HG03066 (cell line): ENCODE measurements at regions not wholly inside any gene's neighbourhood (a gene's known extent, or its start where the extent isn't known, plus 50 kb on each side); places are given as distances from the start of the nearest gene placed in this dataset.

Source experiments
- ATAC-seq: cut with Tn5 transposase; IDR thresholded peaks from one replicate; pipeline ENCODE4 v1.9.1; 2021; ENCODE audit warnings: low read depth; ENCODE audit not compliant: unreplicated experiment

DNA sequence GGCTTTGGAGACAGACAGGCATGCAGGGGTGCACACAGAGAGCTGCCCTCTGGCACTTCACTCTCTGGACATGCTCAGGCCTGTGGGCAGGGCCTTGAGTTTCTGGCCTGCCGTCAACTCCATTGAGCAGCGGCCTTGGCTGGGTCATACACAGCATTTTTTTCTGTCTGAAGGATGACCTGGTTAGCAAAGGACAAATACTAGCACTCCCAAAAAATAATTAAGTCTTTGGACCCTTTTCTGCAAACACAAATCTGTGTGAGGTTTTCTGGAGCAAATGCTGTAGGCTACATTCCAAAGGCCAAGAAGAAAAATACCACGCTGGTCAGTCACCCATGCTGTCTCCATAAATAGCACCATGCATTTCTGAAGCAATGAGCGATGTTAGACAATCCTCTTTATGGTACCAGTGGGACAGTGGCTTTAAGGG, 124.7 kb upstream of the CTAGE1 start:
- ATAC-seq = no peak

DNA sequence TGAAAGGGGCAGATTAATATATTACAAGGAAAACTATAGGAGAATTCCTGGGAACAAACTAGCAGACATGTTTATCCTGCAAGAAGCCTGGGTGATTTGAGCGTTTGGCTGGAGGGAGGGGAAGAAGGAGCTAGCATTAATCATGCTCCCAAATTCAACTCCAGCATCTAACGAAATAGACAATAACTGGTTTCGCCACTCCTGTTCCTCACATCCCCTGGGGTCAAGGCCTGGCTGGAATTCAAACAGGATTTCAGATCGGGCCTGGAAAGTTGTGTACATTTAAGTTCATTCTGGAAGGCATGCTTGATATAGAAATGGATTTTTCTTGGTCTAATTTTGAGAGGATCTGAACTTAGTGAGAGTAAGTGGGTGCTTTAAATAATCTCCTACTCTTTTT, 126.1 kb upstream of the CTAGE1 start:
- no peak for ATAC-seq

DNA sequence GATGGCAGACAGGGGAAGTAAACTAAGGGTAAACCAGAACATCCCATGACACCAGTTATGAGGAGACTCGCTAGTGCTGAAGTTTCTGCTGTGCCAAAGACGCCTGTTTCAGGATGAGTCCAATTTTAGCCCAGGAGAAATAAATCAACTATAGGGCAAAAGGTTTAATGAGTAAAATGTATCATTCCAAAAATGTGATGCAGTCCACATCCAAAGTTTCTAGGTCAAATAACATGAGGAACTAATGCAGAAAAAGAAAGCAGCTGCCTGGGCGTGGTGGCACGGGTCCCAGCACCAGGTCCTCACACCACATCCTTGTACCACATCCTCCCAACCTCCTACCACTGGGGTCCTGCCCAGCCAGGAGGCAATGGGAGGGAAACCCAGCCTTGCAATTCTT, 126.9 kb upstream of the CTAGE1 start:
- ATAC-seq = no peak

DNA sequence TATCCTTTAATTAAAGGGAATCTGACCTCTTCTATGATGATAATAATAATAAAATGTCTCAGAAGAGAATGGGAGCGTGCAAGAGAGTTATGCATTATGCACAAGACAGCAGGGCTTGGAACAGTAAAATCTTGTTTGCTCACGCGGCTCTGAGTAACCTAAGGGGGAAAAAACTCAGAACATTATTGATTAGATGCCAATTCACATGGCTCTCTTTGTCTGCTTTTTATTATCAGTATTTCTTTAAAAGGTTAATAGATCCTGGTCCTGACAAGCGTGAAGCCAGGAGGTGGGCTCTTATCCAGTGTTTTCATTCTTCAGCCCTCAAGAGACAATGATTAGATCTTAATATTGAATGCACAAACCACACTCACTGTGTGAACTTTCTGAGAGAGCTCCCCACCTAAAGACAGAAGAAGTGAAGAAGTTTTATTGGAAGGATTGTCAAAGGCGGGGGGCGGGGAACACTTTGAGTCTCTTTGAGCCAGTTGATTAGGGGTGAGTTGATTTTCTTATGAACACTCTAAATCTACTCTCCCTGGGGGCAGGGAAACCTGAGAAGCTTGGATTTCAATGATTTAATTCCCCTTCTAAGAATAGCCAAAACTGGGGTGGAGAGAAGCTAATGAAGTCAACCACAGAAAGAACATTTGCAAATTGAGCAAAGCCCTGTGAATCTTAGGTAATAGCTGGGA, 127.5 kb upstream of the CTAGE1 start:
- no peak for ATAC-seq

DNA sequence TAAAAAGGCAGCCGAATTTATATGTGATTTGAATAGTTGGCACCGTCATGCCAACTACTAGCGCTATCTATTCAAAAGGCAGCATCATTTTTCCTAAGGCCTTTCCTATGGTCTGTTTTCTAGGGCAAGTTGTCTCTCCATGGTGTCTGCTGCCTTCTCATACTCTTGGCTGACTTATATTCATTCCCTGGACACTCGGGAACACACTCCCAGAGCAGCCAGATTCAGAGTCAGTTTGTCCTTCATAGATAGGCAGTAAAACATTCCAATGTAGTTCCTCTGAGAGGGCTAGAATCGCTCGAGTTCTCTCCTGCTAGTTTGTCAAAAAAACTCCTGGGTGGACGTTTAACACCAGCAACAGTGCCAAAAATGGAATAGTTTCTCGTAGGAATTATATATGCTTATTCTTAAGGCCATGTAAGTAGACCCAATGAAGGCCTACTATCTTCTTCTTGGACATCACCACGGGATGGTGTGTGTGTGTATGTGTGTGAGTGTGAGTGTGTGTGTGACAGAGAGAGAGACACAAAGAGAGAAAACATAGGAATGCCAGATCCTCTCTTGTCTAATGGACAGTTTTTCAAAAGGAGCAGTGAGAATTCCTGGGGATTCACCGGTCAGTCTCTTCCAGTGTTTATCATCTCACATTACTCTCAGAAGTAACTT, 129.3 kb upstream of the CTAGE1 start:
- ATAC-seq = no peak

DNA sequence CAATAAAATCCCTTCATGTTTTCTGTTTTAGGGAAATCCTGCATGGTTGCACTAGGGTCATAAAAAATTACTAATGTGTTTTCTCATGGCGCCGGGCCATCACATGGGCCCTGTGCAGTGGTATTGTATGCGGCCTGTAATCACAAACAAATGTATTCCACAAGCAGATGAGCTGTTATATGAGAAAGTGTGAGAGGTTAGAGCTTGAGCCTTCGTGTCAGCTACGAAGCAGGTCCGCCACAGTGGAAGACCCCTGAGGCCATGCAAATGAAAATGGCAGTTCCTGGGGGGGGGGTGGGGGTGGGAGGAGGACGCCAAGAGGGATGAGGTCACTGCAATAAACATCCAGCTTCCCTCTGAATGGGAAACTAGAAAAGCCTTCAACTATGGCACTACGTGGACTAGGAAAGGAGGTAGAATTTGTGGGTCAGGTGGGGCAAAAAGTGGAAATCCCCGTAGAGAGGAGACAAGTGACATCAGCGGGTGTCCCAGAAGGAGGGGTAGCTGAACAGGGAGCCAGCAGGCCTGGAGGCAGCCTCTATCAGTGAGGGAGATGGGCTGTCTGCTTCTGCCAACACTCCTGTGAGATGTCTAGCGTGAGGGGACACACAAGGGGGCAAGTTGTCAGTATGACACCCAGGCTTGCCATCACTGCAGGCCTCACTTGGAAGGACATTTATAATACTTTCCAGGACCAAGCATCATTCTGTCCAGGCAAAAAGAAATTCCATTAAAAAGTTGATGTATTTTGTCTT, 130.3 kb upstream of the CTAGE1 start:
- no peak for ATAC-seq

DNA sequence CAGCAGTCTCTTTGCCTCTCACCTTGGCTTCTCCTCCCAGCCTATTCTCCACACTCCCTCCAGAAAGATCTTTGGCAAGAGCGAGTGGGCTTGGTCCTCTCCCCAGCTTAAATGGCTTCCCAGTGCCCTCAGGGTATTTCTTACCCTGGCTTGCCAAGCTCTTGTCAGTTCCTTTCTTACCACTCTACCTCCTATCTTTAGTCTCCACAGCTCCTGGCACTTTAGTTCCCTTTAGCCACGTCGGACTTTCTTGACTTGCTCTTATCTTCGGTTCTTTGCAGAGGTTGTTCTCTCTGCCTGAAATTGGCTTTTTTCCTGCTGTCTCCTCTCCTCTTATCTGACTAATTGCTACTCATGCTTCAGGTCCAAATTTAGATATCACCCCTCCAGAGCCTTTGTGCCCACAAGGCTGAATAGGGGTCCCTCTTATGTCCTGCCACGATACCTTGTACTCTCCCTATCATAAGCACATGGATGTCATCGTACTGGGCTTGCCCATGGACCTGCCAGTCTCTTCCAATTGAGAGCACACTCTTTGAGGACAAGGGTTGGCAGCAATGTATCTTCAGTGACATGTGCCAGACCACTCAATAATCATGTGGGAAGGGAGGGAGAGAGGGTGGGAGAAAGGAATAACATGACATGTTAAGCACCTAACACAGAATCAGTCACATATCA, 131.7 kb upstream of the CTAGE1 start:
- no peak for ATAC-seq

DNA sequence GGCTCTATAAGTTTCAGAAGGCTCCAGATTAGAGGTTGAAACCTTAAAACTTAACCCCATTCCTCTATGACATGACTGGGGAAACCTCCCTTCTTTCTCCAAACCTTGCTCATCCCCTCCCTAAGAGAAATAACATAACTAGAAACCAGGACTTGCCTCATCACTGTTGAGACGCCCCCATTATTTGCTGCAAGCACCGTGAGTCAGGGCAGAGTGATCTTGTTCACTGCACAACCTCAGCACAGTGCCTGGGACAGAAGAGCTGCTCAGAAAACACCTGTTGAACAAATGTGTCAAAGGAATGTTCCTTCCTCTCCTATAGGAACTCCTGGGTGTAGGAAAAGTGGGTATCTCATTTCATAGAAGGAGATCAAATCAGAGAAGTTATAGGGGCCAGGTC, 132.7 kb upstream of the CTAGE1 start:
- ATAC-seq = no peak

DNA sequence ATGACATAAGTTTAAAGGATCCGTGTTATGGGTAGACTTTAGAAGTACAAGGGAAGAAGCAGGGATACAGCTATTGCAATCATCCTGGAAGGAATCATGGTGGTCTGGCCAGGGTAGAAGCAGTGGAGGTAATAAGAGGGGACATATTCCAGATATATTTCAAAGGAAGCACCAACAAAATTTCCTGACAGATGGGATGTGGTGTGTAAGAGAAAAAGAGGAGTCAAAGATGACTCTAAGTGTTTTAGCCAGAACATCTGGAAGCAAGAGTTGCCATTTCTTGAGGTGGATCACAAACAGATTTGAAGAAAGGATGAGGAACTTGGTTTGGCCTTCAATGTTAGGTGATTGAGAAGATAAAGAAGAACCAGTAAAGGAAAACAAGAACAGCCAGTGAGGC, 133.1 kb upstream of the CTAGE1 start:
- no peak for ATAC-seq

DNA sequence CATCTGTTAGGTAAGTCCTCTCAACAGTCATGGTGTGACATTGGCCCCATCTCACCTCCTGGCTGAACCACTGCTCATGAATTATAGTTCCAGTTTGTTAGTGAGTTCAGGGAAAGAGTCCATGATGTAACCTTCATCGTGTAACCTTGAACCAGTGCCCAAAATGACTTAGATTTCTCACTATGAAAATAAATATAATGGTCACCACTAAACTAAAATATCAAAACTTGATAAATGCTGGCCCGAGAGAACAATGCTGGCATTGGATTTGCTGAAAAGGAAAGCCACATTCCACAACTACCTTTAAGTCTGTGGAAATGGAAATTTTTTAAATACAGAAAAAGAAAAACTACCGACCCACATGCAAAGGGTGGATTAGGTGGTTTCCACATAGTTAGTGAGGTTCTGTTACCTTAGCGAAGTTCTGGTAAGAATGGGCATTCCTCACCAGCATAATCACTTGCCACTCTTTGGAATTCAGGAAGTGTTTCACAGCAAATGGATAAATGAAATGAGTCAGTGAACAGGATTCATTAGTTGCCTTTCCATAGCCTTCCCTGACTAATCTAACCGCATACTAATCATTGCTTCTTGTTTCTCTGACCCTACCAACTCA, 133.9 kb upstream of the CTAGE1 start:
- ATAC-seq = no peak

DNA sequence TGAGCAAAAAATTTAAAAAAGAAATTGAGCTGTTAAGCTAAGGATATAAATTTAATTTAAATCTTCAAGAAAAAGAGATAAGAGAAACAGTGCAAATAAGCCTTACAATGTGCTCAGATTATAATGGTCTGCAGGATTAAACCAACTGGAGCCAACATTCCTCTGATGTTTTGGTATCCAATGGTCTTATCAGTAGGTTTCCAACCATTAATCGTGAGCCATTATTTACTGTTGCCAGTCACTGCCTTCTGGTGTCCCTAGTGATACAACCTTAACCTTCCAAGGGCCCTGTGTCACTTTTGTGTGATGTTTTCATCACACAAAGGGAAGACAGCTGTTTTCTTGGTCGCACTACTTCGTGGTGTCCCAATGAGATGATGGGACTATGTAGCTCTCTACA, 134.5 kb upstream of the CTAGE1 start:
- ATAC-seq = no peak

DNA sequence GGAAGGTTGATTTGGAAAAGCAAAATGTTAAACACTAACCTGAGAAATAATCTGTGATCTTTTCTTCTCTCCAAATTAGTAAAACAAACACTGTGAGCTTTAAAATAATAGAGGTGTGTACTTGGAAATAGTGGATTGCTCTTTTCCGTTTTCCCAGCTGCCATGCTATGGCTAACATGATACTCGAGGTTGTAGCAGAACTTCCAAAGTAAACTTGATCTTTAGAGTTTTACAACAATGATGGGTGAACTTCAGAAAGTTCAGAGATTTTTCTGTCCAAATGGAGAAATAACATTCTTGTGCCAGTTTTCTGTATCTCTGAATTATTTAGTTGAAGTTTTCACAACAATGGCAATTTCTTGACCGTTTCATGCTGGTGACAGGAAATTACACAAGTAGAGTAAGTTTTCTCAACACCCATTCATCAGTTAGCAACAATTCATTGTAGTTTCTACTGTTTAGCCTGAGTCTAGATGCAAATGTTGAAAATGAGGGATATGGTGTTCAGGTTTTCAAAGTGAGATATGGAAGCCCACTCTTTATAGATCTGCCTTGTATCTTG, 135.3 kb upstream of the CTAGE1 start:
- ATAC-seq = no peak

DNA sequence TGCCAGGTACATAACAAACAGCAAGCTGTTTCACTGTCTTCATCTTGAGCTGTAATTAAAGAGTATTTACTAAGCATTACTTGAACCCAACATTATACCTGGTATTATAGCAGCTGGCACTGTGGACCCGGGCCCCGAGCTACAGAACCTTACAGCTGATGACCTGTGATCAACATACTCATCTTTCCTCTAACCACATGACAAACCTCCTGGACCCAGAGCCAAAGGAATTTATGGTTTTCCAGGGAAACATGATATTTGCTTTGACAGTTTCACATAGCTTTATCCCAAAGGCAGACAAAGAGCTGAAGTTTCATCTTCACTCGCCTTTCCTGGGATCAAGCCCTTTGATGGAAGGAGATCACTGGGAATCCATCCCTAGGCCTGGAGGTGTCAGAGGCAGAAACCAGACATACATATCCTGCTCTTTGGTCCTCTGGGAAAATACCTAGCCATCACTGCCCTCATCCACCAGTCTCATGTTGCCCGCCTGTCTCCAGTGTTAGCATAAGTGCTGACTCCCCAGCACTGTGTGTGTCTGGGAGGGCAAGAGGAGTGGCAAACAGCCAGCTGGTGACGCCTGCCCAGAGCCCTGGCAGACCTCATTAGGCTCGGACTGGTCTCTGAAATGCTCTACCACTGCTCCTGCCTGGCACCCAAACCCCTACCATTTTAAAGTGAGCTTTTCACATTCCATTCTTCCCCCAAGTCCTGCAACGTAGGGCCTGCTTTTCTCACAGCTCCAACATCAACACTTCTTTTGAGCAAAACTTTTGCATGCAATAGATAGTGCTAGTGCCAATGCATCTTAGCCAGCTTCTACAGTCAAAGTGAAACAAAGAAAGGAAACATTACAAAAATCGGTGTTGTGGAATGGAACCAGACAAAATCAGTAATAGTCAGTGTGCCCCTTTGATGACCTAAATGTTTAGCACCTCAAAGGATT, 138.8 kb upstream of the CTAGE1 start:
- ATAC-seq = no peak

DNA sequence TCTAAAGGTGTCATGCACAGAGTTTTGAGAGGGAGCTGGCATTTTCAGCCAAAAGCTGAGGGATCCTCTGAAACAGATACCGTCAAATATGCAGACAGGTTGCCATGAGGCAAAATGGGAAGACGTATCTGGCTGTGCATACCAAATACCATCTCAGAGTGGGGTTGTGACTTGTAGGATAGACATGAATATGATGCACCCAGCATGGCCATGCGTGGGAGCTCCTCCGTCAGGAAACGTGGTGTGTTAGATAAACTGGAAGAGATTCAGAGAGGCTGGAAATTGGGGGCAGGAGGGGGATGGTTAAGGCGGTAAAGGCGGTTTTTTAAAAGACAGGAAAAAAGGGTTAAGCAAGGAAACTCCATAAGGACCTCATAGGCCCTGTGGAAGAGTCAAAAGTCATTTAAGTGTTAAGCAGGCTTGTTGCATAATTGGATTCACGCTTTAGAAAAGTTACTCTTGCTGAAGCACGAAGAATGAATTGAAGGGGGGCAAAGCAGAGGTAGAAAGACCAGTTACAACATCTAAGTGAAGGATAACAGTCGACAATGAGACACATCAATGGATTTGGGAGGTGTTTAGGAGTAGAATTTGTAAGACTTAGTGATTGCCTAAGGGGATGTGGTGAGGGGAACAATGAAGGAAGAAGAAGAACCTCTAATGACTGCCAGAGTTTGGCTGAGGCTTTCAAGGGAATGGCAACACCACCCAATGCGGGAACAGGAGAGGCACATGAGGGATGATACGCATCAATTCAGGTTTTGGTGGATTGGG, 139.6 kb upstream of the CTAGE1 start:
- no peak for ATAC-seq

DNA sequence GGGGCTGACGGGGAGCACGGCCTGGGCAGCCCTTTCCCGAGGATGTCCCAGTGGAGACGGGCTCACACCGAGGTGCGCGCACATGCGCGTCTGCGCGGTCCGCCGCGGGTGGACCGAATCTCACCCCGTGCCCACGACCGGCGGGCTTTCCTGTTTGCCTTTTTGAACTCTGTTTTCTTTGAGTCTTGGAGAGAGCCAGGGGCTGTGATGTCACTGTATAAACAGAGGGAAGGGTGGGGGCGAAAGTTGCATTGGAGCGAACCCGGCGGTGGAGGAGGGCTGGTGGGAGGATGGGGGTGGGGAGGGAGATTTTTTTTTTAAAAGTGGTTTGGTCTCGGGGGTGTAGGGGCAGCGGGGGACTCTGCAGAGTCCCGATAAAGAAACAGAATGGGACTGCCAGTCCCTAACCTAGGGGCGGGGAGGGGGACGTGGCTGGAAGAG, 141.2 kb upstream of the CTAGE1 start:
- no peak for ATAC-seq

DNA sequence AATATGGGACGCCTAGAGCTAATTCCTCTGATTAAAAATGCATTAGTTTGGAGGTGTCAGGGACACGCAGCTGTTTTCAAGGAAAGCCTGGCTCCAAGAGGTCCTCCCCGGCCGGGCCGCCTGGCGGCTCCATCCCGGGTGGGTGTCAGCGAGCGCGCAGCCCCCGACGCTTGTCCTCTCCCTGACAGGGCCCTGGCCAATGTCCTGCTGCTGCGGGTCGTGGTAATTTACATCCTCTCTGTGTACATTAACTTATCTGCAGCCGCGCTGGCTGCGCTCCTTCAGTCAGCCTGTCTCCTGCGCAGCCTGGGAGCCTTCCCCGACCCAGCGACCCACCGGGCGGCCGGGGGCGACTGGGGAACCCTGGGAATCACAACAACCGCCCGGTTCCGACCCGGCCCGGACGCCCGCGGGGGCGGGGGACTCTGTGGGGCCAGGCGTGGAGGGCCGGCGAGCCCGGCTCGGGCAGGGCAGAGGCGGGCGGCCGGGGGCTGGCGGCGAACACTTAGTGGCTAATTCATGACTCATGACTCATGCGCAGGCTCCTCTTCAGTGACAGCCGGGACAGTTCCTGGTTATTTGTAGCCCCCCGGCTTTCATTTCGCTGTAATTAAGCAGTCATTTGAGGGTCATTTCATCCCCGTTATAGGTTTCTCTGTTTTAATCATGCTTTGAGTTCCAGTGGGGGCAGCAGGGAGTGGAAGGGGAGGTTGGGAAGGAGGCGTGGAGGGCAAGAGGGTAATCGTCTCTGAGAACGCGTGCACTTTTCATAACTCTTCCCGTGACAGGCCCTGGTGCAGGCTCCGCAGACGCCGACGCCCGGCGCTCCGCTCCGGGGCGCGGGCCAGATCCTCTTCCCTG, 141.9 kb upstream of the CTAGE1 start:
- ATAC-seq = no peak

DNA sequence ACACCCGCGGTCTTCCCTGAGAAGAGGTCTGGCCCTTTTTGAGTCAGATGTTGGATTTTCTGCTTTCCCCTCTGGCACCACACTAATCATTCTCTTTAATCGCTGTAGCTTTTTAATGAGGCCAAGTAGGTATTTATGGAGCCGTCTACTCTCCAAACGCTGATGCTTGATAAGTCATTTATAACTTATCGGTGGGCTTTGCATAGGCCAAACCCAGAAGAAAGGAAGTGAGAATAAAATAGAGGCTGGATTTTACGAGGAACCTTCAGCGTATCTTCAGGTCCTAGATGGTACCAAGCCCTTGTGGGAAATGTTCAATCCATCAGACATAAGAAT, 142.5 kb upstream of the CTAGE1 start:
- ATAC-seq = no peak

DNA sequence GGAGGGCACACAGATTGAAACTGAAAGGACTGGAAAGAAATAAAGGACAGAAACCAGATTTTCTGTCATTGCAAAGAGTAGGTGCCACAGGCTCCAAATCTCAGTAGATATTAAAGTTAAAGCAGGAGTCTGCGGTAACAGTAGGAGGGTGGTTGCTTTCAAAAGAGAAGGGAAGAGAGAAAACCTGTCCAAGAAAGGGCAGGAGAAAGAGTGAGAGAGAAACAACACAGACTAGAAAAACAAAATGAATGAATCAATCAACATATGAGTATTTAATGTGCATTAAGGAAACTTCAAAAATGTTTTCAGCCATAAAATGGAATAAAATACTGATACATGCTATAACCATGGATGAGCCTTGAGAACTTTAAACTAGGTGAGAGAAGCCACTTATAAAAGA, 143.1 kb upstream of the CTAGE1 start:
- ATAC-seq = no peak
